IMR-90 (cell line): ENCODE measurements at regions not wholly inside any gene's neighbourhood (a gene's known extent, or its start where the extent isn't known, plus 50 kb on each side); places are given as distances from the start of the nearest gene placed in this dataset.

Source experiments
- CEBPB ChIP-seq: IDR thresholded peaks from 2 replicates; pipeline ENCODE4 v1.6.1; 2012; ENCODE audit warnings: low read depth, low read length, improper control_type of control experiment
- MAFK ChIP-seq: IDR thresholded peaks from 2 replicates; pipeline ENCODE4 v1.6.1; 2012; ENCODE audit warnings: low read depth, low read length, improper control_type of control experiment
- MAZ ChIP-seq: IDR thresholded peaks from 2 replicates; pipeline ENCODE4 v1.6.1; 2012; ENCODE audit warnings: low read depth, mild to moderate bottlenecking, low read length, improper control_type of control experiment, moderate library complexity, borderline replicate concordance
- MXI1 ChIP-seq: IDR thresholded peaks from 2 replicates; pipeline ENCODE4 v1.6.1; 2012; ENCODE audit warnings: low read depth, mild to moderate bottlenecking, low read length, moderate library complexity, borderline replicate concordance
- NFE2L2 ChIP-seq: fragments of 150-350 bp; IDR thresholded peaks from 2 replicates; pipeline ENCODE4 v1.6.1; 2016; ENCODE audit warnings: low read depth, mild to moderate bottlenecking, low read length
- POLR2A ChIP-seq: IDR thresholded peaks from 2 replicates; pipeline ENCODE4 v1.6.1; 2012; ENCODE audit warnings: mild to moderate bottlenecking, low read depth, low read length
- RAD21 ChIP-seq: IDR thresholded peaks from 2 replicates; pipeline ENCODE4 v1.6.1; 2012; ENCODE audit warnings: low read length, improper control_type of control experiment
- SMC3 ChIP-seq: fragments of 150-350 bp; IDR thresholded peaks from 2 replicates; pipeline ENCODE4 v1.6.1; 2016; ENCODE audit warnings: low read depth, mild to moderate bottlenecking, antibody characterized with exemption, low read length, moderate library complexity
- TF ChIP-seq, protein P1 (sequence below): conservative IDR thresholded peaks from 2 replicates; pipeline ENCODE4 v1.5.1; 2012; ENCODE audit warnings: mild to moderate bottlenecking, low read depth, low read length, improper control_type of control experiment
- TF ChIP-seq, protein P2 (sequence below): fragments of 150-350 bp; IDR thresholded peaks from 2 replicates; pipeline ENCODE4 v1.6.1; 2017; ENCODE audit warnings: mild to moderate bottlenecking, antibody characterized with exemption, low read length, low read depth

DNA sequence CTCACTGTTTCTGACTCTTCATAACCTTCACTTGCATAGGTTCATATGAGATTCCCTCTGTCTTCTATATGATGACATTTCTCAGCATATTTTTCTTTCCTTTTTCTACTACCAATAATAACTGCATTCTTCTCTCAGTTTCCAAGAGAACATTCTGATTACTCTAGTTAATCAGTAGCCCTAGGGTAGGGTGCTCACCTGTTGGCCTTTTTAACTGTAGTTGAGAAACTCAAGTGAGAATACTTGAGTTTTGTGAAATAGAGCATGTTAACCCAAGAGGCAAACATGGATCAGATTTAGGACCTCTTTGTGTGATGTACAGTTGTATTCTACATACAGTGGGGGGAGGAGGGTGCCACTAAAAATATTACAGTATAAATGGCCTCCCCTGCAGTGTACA lies 308.0 kb downstream of the CMPK2 start:
- TF ChIP-seq, protein P1, sequence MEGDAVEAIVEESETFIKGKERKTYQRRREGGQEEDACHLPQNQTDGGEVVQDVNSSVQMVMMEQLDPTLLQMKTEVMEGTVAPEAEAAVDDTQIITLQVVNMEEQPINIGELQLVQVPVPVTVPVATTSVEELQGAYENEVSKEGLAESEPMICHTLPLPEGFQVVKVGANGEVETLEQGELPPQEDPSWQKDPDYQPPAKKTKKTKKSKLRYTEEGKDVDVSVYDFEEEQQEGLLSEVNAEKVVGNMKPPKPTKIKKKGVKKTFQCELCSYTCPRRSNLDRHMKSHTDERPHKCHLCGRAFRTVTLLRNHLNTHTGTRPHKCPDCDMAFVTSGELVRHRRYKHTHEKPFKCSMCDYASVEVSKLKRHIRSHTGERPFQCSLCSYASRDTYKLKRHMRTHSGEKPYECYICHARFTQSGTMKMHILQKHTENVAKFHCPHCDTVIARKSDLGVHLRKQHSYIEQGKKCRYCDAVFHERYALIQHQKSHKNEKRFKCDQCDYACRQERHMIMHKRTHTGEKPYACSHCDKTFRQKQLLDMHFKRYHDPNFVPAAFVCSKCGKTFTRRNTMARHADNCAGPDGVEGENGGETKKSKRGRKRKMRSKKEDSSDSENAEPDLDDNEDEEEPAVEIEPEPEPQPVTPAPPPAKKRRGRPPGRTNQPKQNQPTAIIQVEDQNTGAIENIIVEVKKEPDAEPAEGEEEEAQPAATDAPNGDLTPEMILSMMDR = no peak
- TF ChIP-seq, protein P2, sequence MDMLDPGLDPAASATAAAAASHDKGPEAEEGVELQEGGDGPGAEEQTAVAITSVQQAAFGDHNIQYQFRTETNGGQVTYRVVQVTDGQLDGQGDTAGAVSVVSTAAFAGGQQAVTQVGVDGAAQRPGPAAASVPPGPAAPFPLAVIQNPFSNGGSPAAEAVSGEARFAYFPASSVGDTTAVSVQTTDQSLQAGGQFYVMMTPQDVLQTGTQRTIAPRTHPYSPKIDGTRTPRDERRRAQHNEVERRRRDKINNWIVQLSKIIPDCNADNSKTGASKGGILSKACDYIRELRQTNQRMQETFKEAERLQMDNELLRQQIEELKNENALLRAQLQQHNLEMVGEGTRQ = no peak
- TF ChIP-seq POLR2A (no peak), RAD21 (no peak), CEBPB (no peak), MAFK (no peak), MXI1 (no peak), MAZ (no peak), NFE2L2 (no peak), SMC3 (no peak)
